Hepatocyte (in vitro differentiated cells): ENCODE measurements at regions not wholly inside any gene's neighbourhood (a gene's known extent, or its start where the extent isn't known, plus 50 kb on each side); places are given as distances from the start of the nearest gene placed in this dataset.

ENCODE experiments used
- DNase-seq: peaks from one replicate; pipeline ENCODE4 v3.0.0-alpha.2; 2016; ENCODE audit warnings: low spot score
- H2AFZ ChIP-seq: fragments of 200-600 bp; sonication (generic); 2 replicates; pipeline ENCODE4 v1.6.0; 2016; ENCODE audit warnings: antibody characterized with exemption, mild to moderate bottlenecking
- H3K27ac ChIP-seq: fragments of 200-600 bp; sonication (generic); 2 replicates; pipeline ENCODE4 v1.5.1; 2016; ENCODE audit warnings: mild to moderate bottlenecking
- H3K27me3 ChIP-seq: fragments of 200-600 bp; sonication (generic); 2 replicates; pipeline ENCODE4 v1.6.1; 2016
- H3K36me3 ChIP-seq: fragments of 200-600 bp; sonication (generic); replicated peaks from 2 replicates; pipeline ENCODE4 v1.5.1; 2016; ENCODE audit warnings: low read depth; ENCODE audit not compliant: insufficient read depth
- H3K4me1 ChIP-seq: fragments of 200-600 bp; sonication (generic); 2 replicates; pipeline ENCODE4 v1.5.1; 2016; ENCODE audit warnings: mild to moderate bottlenecking, moderate library complexity; ENCODE audit not compliant: insufficient read depth
- H3K4me2 ChIP-seq: fragments of 200-600 bp; sonication (generic); 2 replicates; pipeline ENCODE4 v1.6.0; 2016
- H3K4me3 ChIP-seq: fragments of 200-600 bp; sonication (generic); 2 replicates; pipeline ENCODE4 v1.5.1; 2016; ENCODE audit warnings: mild to moderate bottlenecking
- H3K79me2 ChIP-seq: fragments of 200-600 bp; sonication (generic); 2 replicates; pipeline ENCODE4 v1.6.0; 2017; ENCODE audit warnings: mild to moderate bottlenecking
- H3K9me2 ChIP-seq: fragments of 200-600 bp; sonication (generic); replicated peaks from 2 replicates; pipeline ENCODE4 v1.6.0; 2017; ENCODE audit warnings: mild to moderate bottlenecking; ENCODE audit not compliant: insufficient read depth
- H3K9me3 ChIP-seq: fragments of 200-600 bp; sonication (generic); 2 replicates; pipeline ENCODE4 v1.5.1; 2016; ENCODE audit warnings: low read depth, mild to moderate bottlenecking
- H4K20me1 ChIP-seq: fragments of 200-600 bp; sonication (generic); 2 replicates; pipeline ENCODE4 v1.6.0; 2016; ENCODE audit warnings: mild to moderate bottlenecking; ENCODE audit not compliant: insufficient read depth, poor library complexity, severe bottlenecking
- CTCF ChIP-seq: fragments of 200-600 bp; sonication (generic); IDR thresholded peaks from 2 replicates; pipeline ENCODE4 v1.5.1; 2016; ENCODE audit warnings: antibody characterized with exemption, mild to moderate bottlenecking; ENCODE audit not compliant: poor library complexity
- EZH2 ChIP-seq: fragments of 200-600 bp; sonication (generic); IDR thresholded peaks from 2 replicates; pipeline ENCODE4 v1.6.1; 2016; ENCODE audit warnings: antibody characterized with exemption, mild to moderate bottlenecking, borderline replicate concordance
- EZH2phosphoT487 ChIP-seq: fragments of 200-600 bp; sonication (generic); IDR thresholded peaks from one replicate; pipeline ENCODE4 v1.6.1; 2018; ENCODE audit warnings: antibody characterized with exemption, mild to moderate bottlenecking, low read depth, moderate library complexity; ENCODE audit not compliant: unreplicated experiment, severe bottlenecking
- WGBS: methylation state at CpG from one replicate; pipeline ENCODE4 v1.1.6; 2016; ENCODE audit warnings: low lambda C conversion rate; ENCODE audit errors: missing lambda C conversion rate; 5-methylcytosine and 5-hydroxymethylcytosine counted together

GRCh38 chr10:60459701-60460457 lies 70.2 kb upstream of the ANK3 start:
- no peaks in the 10 kb centered on the region for H3K36me3 ChIP-seq
- H3K9me3 ChIP-seq = no peaks in the 10 kb centered on the region
- no peak overlapping the region for H3K4me3 ChIP-seq
- TF ChIP-seq EZH2phosphoT487 (no peak), EZH2 (no peak), CTCF (no peak)
- no peaks in the 10 kb centered on the region for H3K9me2 ChIP-seq
- no peak overlapping the region for H3K4me2 ChIP-seq
- H3K27ac ChIP-seq = no peak overlapping the region
- DNase-seq = no peak
- H3K79me2 ChIP-seq = no peaks in the 10 kb centered on the region
- H2AFZ ChIP-seq = no peak overlapping the region
- 65% methylated on average over 4 of the region's 4 CpGs for WGBS
- no peaks in the 10 kb centered on the region for H3K4me1 ChIP-seq
- H4K20me1 ChIP-seq = no peaks in the 10 kb centered on the region
- H3K27me3 ChIP-seq = no peaks in the 10 kb centered on the region

- Histone ChIP-seq H3K27ac (no peak overlapping the region), H3K4me3 (no peak overlapping the region), H3K9me2 (no peaks in the 10 kb centered on the region), H4K20me1 (no peaks in the 10 kb centered on the region), H3K4me2 (no peak overlapping the region), H3K4me1 (no peaks in the 10 kb centered on the region), H3K9me3 (no peaks in the 10 kb centered on the region), H3K36me3 (no peaks in the 10 kb centered on the region), H2AFZ (no peak overlapping the region), H3K79me2 (no peaks in the 10 kb centered on the region), H3K27me3 (no peaks in the 10 kb centered on the region)
- 71% methylated on average over 4 of the region's 4 CpGs for WGBS
- no peak for TF ChIP-seq EZH2phosphoT487
- TF ChIP-seq EZH2 = no peak
- TF ChIP-seq CTCF = no peak
- no peak for DNase-seq
Measured at GRCh38 chr10:60456053-60456452, 66.4 kb upstream of the ANK3 start.

- H3K27me3 ChIP-seq = no peaks in the 10 kb centered on the region
- no peak overlapping the region for H3K4me2 ChIP-seq
- no peaks in the 10 kb centered on the region for H3K36me3 ChIP-seq
- H3K9me2 ChIP-seq = no peaks in the 10 kb centered on the region
- H3K4me1 ChIP-seq = no peaks in the 10 kb centered on the region
- no peaks in the 10 kb centered on the region for H4K20me1 ChIP-seq
- no peak for DNase-seq
- no peaks in the 10 kb centered on the region for H3K9me3 ChIP-seq
- no peaks in the 10 kb centered on the region for H3K79me2 ChIP-seq
- H3K4me3 ChIP-seq = no peak overlapping the region
- no peak overlapping the region for H3K27ac ChIP-seq
- no peak overlapping the region for H2AFZ ChIP-seq
- WGBS = 57% methylated on average over 3 of the region's 3 CpGs
- TF ChIP-seq EZH2 (no peak), EZH2phosphoT487 (no peak), CTCF (no peak)
Measured at GRCh38 chr10:60454336-60454735, 64.7 kb upstream of the ANK3 start.
